Osteoblast (primary cell): ENCODE measurements at regions not wholly inside any gene's neighbourhood (a gene's known extent, or its start where the extent isn't known, plus 50 kb on each side); places are given as distances from the start of the nearest gene placed in this dataset.
A peak's percentile ranks its signal among the peaks of the same experiment; 100 is the strongest.
"Not testable (repeated sequence)": the region's sequence is repeated elsewhere in the genome, so short reads cannot be mapped to it uniquely, and the experiment has no call there.

ENCODE experiments used
- DNase-seq: peaks from one replicate; pipeline ENCODE4 v3.0.0; 2011; ENCODE audit warnings: low spot score, mixed read lengths; ENCODE audit not compliant: insufficient read length; ENCODE audit errors: missing footprints
- H2AFZ ChIP-seq: 2 replicates; pipeline ENCODE4 v1.6.0; 2011; ENCODE audit warnings: mild to moderate bottlenecking, low read length
- H3K27ac ChIP-seq: 2 replicates; pipeline ENCODE4 v1.5.1; 2011; ENCODE audit warnings: mild to moderate bottlenecking, low read depth, low read length, moderate library complexity
- H3K27me3 ChIP-seq: 2 replicates; pipeline ENCODE4 v1.6.0; 2012; ENCODE audit warnings: mild to moderate bottlenecking, control low read depth, inconsistent platforms, low read length, moderate library complexity; ENCODE audit not compliant: insufficient read depth
- H3K36me3 ChIP-seq: 2 replicates; pipeline ENCODE4 v1.5.1; 2011; ENCODE audit warnings: mild to moderate bottlenecking, low read length, control low read depth, moderate library complexity; ENCODE audit not compliant: insufficient read depth
- H3K4me1 ChIP-seq: 2 replicates; pipeline ENCODE4 v1.5.1; 2011; ENCODE audit warnings: mild to moderate bottlenecking, low read length, control low read depth, moderate library complexity; ENCODE audit not compliant: insufficient read depth
- H3K4me2 ChIP-seq: 2 replicates; pipeline ENCODE4 v1.6.0; 2011; ENCODE audit warnings: mild to moderate bottlenecking, low read length; ENCODE audit not compliant: insufficient read depth
- H3K4me3 ChIP-seq: fragments of 200-600 bp; sonication (generic); 3 replicates; pipeline ENCODE4 v1.5.1; 2012; ENCODE audit warnings: mild to moderate bottlenecking, low read length, inconsistent platforms; ENCODE audit not compliant: insufficient read depth
- H3K79me2 ChIP-seq: 2 replicates; pipeline ENCODE4 v1.6.0; 2012; ENCODE audit warnings: mild to moderate bottlenecking, low read length, control low read depth, inconsistent platforms; ENCODE audit not compliant: insufficient read depth
- H3K9me3 ChIP-seq: 2 replicates; pipeline ENCODE4 v1.5.1; 2011; ENCODE audit warnings: low read depth, low read length, control low read depth
- H4K20me1 ChIP-seq: 2 replicates; pipeline ENCODE4 v1.6.0; 2012; ENCODE audit warnings: mild to moderate bottlenecking, low read length, control low read depth; ENCODE audit not compliant: insufficient read depth
- CTCF ChIP-seq: IDR thresholded peaks from 2 replicates; pipeline ENCODE4 v1.5.1; 2011; ENCODE audit warnings: mild to moderate bottlenecking, low read depth, low read length, moderate library complexity; ENCODE audit errors: extremely low read depth

GRCh38 chr2:163119966-163120365, 281.4 kb upstream of the KCNH7 start:
- Histone ChIP-seq H3K27me3 (no peaks in the 10 kb centered on the region), H3K4me3 (no peak overlapping the region), H2AFZ (no peak overlapping the region), H3K79me2 (no peaks in the 10 kb centered on the region), H3K36me3 (no peaks in the 10 kb centered on the region), H3K4me2 (no peak overlapping the region), H4K20me1 (no peaks in the 10 kb centered on the region), H3K4me1 (no peaks in the 10 kb centered on the region), H3K27ac (no peak overlapping the region), H3K9me3 (no peaks in the 10 kb centered on the region)
- DNase-seq = no peak
- no peak for TF ChIP-seq CTCF

GRCh38 chr2:163086940-163087339, 248.4 kb upstream of the KCNH7 start:
- TF ChIP-seq CTCF = no peak
- Histone ChIP-seq H3K27me3 (no peaks in the 10 kb centered on the region), H3K27ac (no peak overlapping the region), H3K36me3 (no peaks in the 10 kb centered on the region), H3K9me3 (no peaks in the 10 kb centered on the region), H3K4me3 (no peak overlapping the region), H3K4me1 (no peaks in the 10 kb centered on the region), H4K20me1 (no peaks in the 10 kb centered on the region), H3K4me2 (no peak overlapping the region), H3K79me2 (no peaks in the 10 kb centered on the region), H2AFZ (no peak overlapping the region)
- peak; percentile 19 for DNase-seq

- not testable (repeated sequence) for H3K36me3 ChIP-seq, H2AFZ ChIP-seq, H3K4me1 ChIP-seq, H3K27ac ChIP-seq, H4K20me1 ChIP-seq, H3K27me3 ChIP-seq, H3K4me2 ChIP-seq, H3K4me3 ChIP-seq, H3K79me2 ChIP-seq, H3K9me3 ChIP-seq, DNase-seq
Observed at GRCh38 chr2:163085366-163086024, 246.9 kb upstream of the KCNH7 start.

- Histone ChIP-seq H4K20me1 (no peaks in the 10 kb centered on the region), H3K4me1 (no peaks in the 10 kb centered on the region), H3K79me2 (no peaks in the 10 kb centered on the region), H3K9me3 (no peaks in the 10 kb centered on the region), H3K4me2 (no peak overlapping the region), H3K27me3 (no peaks in the 10 kb centered on the region), H3K36me3 (no peaks in the 10 kb centered on the region), H2AFZ (no peak overlapping the region), H3K4me3 (no peak overlapping the region), H3K27ac (no peak overlapping the region)
- no peak for TF ChIP-seq CTCF
- DNase-seq = no peak
Observed at GRCh38 chr2:163081754-163082153, 243.2 kb upstream of the KCNH7 start.
